Esophagus squamous epithelium (tissue), 5 donors: ENCODE measurements at regions not wholly inside any gene's neighbourhood (a gene's known extent, or its start where the extent isn't known, plus 50 kb on each side); places are given as distances from the start of the nearest gene placed in this dataset.
"Not testable (repeated sequence)": the region's sequence is repeated elsewhere in the genome, so short reads cannot be mapped to it uniquely, and the experiment has no call there.

ENCODE experiments used
- DNase-seq: peaks from one replicate; lab custom pipeline; 2025; lab: John Stamatoyannopoulos, UW
- H3K27ac ChIP-seq, 4 donors: fragments of 200-600 bp; sonication (generic); one replicate each; pipeline ENCODE4 v1.5.1; 2016 to 2019; ENCODE audit warnings: mild to moderate bottlenecking in 1 of 4
- H3K27me3 ChIP-seq, 4 donors: fragments of 200-600 bp; sonication (generic); 1 replicate in 3 of 4; 2 replicates in 1 of 4; pipeline versions ENCODE4 v1.5.1 to v1.6.0; 2017 to 2021; ENCODE audit warnings: antibody characterized with exemption in 1 of 4
- H3K36me3 ChIP-seq, 3 donors: fragments of 200-600 bp; sonication (generic); one replicate each; pipeline ENCODE4 v1.5.1; 2016 to 2019
- H3K4me1 ChIP-seq, 3 donors: fragments of 200-600 bp; sonication (generic); one replicate each; pipeline ENCODE4 v1.5.1; 2017 to 2019
- H3K4me3 ChIP-seq, 4 donors: fragments of 200-600 bp; sonication (generic); 1 replicate in 3 of 4; 2 replicates in 1 of 4; pipeline ENCODE4 v1.5.1; 2016 to 2019; ENCODE audit warnings: mild to moderate bottlenecking in 2 of 4, moderate library complexity in 1 of 4
- H3K9me3 ChIP-seq, 3 donors: fragments of 200-600 bp; sonication (generic); one replicate each; pipeline ENCODE4 v1.5.1; 2016 to 2019
- WGBS, 2 donors: methylation state at CpG; one replicate each; pipeline ENCODE4 v1.1.5; 2018; 5-methylcytosine and 5-hydroxymethylcytosine counted together
- intact Hi-C: fragments of 100-400 bp; cut with DNase I; formaldehyde crosslinking; loops from one replicate; pipeline ENCODE4 v1.15.0; 2022
- donor health status: DM: yes; HTN: yes; CAD: no.

- no CpG with 5 or more reads among the region's 62 CpGs for WGBS, 2 donors
- H3K9me3 ChIP-seq, H3K4me3 ChIP-seq, H3K4me1 ChIP-seq, DNase-seq, H3K27ac ChIP-seq, intact Hi-C loops, H3K27me3 ChIP-seq, H3K36me3 ChIP-seq: not testable (repeated sequence)
Observed at GRCh38 chr21:6466081-6466698, 4055.2 kb upstream of the TPTE start.

- H3K27ac ChIP-seq, H3K9me3 ChIP-seq, DNase-seq, intact Hi-C loops, H3K4me3 ChIP-seq, H3K36me3 ChIP-seq, H3K27me3 ChIP-seq, H3K4me1 ChIP-seq: not testable (repeated sequence)
- WGBS, 2 donors, result no CpG with 5 or more reads among the region's 33 CpGs
Observed at GRCh38 chr21:6466707-6467106, 4054.7 kb upstream of the TPTE start.

- intact Hi-C loops, H3K36me3 ChIP-seq, H3K9me3 ChIP-seq, H3K27ac ChIP-seq, H3K27me3 ChIP-seq, H3K4me1 ChIP-seq, DNase-seq, H3K4me3 ChIP-seq: not testable (repeated sequence)
- WGBS, 2 donors, result no CpG with 5 or more reads among the region's 60 CpGs
Observed at GRCh38 chr21:6467189-6467774, 4054.1 kb upstream of the TPTE start.

- not testable (repeated sequence) for H3K36me3 ChIP-seq
Observed at GRCh38 chr21:6467907-6468306, 4053.5 kb upstream of the TPTE start.

GRCh38 chr21:6468331-6468860, 4053.0 kb upstream of the TPTE start:
- intact Hi-C loops, H3K36me3 ChIP-seq, DNase-seq, H3K27me3 ChIP-seq, H3K27ac ChIP-seq, H3K9me3 ChIP-seq, H3K4me3 ChIP-seq, H3K4me1 ChIP-seq: not testable (repeated sequence)
- WGBS, 2 donors, result no CpG with 5 or more reads among the region's 34 CpGs

More at GRCh38 chr21:6467907-6468306, 4053.5 kb upstream of the TPTE start:
- H3K27ac ChIP-seq, H3K4me3 ChIP-seq, H3K4me1 ChIP-seq, intact Hi-C loops, DNase-seq, H3K9me3 ChIP-seq, H3K27me3 ChIP-seq: not testable (repeated sequence)
- no CpG with 5 or more reads among the region's 55 CpGs for WGBS, 2 donors

- no CpG with 5 or more reads among the region's 25 CpGs for WGBS, 2 donors
- H3K27ac ChIP-seq, intact Hi-C loops, H3K4me1 ChIP-seq, DNase-seq, H3K4me3 ChIP-seq, H3K27me3 ChIP-seq, H3K9me3 ChIP-seq, H3K36me3 ChIP-seq: not testable (repeated sequence)
Observed at GRCh38 chr21:6474250-6474968, 4047.0 kb upstream of the TPTE start.

GRCh38 chr21:6481116-6481515, 4040.3 kb upstream of the TPTE start:
- H3K36me3 ChIP-seq, DNase-seq, H3K27ac ChIP-seq, H3K9me3 ChIP-seq, H3K4me1 ChIP-seq, intact Hi-C loops, H3K4me3 ChIP-seq, H3K27me3 ChIP-seq: not testable (repeated sequence)
- no CpG with 5 or more reads among the region's 17 CpGs for WGBS, 2 donors

- DNase-seq, H3K36me3 ChIP-seq, H3K27me3 ChIP-seq, H3K4me3 ChIP-seq, intact Hi-C loops, H3K4me1 ChIP-seq, H3K9me3 ChIP-seq, H3K27ac ChIP-seq: not testable (repeated sequence)
- WGBS, 2 donors, result no CpG with 5 or more reads among the region's 3 CpGs
Observed at GRCh38 chr21:6482616-6483015, 4038.8 kb upstream of the TPTE start.

- H3K36me3 ChIP-seq, H3K27me3 ChIP-seq, DNase-seq, H3K4me3 ChIP-seq, H3K9me3 ChIP-seq, intact Hi-C loops, H3K27ac ChIP-seq, H3K4me1 ChIP-seq: not testable (repeated sequence)
- WGBS, 2 donors, result no CpG with 5 or more reads among the region's 4 CpGs
Observed at GRCh38 chr21:6483645-6484044, 4037.7 kb upstream of the TPTE start.

- H3K27ac ChIP-seq, H3K4me3 ChIP-seq, intact Hi-C loops: not testable (repeated sequence)
Observed at GRCh38 chr21:6486821-6487220, 4034.6 kb upstream of the TPTE start.

GRCh38 chr21:6492691-6493090, 4028.7 kb upstream of the TPTE start:
- no CpG with 5 or more reads among the region's 8 CpGs for WGBS, 2 donors
- H3K36me3 ChIP-seq, intact Hi-C loops, DNase-seq, H3K27me3 ChIP-seq, H3K4me1 ChIP-seq, H3K4me3 ChIP-seq, H3K27ac ChIP-seq, H3K9me3 ChIP-seq: not testable (repeated sequence)

More at GRCh38 chr21:6486821-6487220, 4034.6 kb upstream of the TPTE start:
- not testable (repeated sequence) for H3K36me3 ChIP-seq, H3K27me3 ChIP-seq, DNase-seq, H3K9me3 ChIP-seq, H3K4me1 ChIP-seq
- no CpG with 5 or more reads among the region's 26 CpGs for WGBS, 2 donors

- no CpG with 5 or more reads among the region's 4 CpGs for WGBS, 2 donors
- H3K4me3 ChIP-seq, H3K36me3 ChIP-seq, H3K27me3 ChIP-seq, H3K4me1 ChIP-seq, H3K27ac ChIP-seq, H3K9me3 ChIP-seq, intact Hi-C loops, DNase-seq: not testable (repeated sequence)
Observed at GRCh38 chr21:6493957-6494356, 4027.4 kb upstream of the TPTE start.

- WGBS, 2 donors, result no CpG with 5 or more reads among the region's 5 CpGs
- H3K4me1 ChIP-seq, intact Hi-C loops: not testable (repeated sequence)
Observed at GRCh38 chr21:6496356-6496755, 4025.0 kb upstream of the TPTE start.

More at GRCh38 chr21:6496356-6496755, 4025.0 kb upstream of the TPTE start:
- not testable (repeated sequence) for H3K27me3 ChIP-seq, H3K9me3 ChIP-seq, DNase-seq, H3K4me3 ChIP-seq, H3K36me3 ChIP-seq, H3K27ac ChIP-seq
